ENCODE measurements at regions not wholly inside any gene's neighbourhood (a gene's known extent, or its start where the extent isn't known, plus 50 kb on each side); places are given as distances from the start of the nearest gene placed in this dataset.

DNA sequence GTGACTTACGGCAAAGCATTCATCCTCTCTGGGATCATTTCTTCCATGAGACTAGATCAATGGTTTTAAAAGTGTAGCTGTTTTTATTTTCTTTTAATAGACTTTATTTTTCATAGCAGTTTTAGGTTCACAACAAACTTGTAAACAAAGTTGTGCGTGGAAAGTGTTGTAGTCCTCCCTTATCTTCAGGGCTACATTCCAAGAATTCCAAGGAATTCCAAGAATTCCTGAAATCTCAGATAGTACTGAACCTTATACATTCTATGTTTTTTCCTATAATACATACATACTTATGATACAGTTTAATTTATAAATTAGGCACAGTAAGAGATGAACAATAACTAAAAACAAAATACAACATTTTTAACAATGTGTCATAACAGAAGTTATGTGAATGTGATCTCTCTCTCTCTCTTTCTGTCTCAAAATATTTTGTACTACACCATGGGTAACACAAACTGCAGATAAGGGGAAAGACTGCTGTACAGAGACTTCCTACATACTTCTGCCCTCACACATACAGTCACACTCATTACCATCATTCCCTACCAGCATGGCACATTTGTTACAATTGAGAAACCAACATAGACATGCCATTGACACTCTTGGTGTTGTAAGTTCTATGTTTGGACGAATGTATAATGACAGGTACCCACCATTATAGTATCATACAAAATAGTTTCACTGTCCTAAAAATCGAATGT lies 1933.2 kb upstream of the WWC1 start:
- TF ChIP-seq POLR2A (IDR thresholded peaks at IDR 0.05; ENCODE audit: low read length) (no peak), GATA1 (IDR thresholded peaks at IDR 0.05; ENCODE audit: low read depth, low read length) (no peak)
